ENCODE measurements at regions not wholly inside any gene's neighbourhood (a gene's known extent, or its start where the extent isn't known, plus 50 kb on each side); places are given as distances from the start of the nearest gene placed in this dataset.
"Not testable (repeated sequence)": the region's sequence is repeated elsewhere in the genome, so short reads cannot be mapped to it uniquely, and the experiment has no call there.

GRCh38 chr3:3951071-3951470, 151.8 kb downstream of the LRRN1 start:
- Histone ChIP-seq H3K27me3 (ENCODE audit: control insufficient read depth in 4 of 4, insufficient read depth in 4 of 4, low read length in 3 of 4) (no peaks in the 10 kb centered on the region), H3K36me3 (ENCODE audit: control insufficient read depth in 4 of 4, insufficient read depth in 3 of 4, low read depth in 1 of 4, low read length in 3 of 4) (no peaks in the 10 kb centered on the region), H3K9ac (ENCODE audit: low read depth in 1 of 2, low read length in 2 of 2) (no peak overlapping the region), H3K9me3 (ENCODE audit: control insufficient read depth in 4 of 4, low read length in 3 of 4) (no peaks in the 10 kb centered on the region), H3K4me3 (ENCODE audit: low read depth in 1 of 3, low read length in 3 of 3) (no peak overlapping the region), H3K27ac (ENCODE audit: low read depth in 1 of 2, low read length in 2 of 2) (no peak overlapping the region), H3K4me1 (ENCODE audit: control insufficient read depth in 4 of 4, insufficient read depth in 4 of 4, low read length in 3 of 4) (no peaks in the 10 kb centered on the region)
- TF ChIP-seq FOXA1 (IDR thresholded peaks at IDR 0.05) (no peak), JUND (IDR thresholded peaks at IDR 0.05) (no peak), YY1 (IDR thresholded peaks at IDR 0.05) (no peak)
- 71% methylated on average over 1 of the region's 1 CpG for WGBS
- no peak for DNase-seq (ENCODE audit: low spot score)

- Histone ChIP-seq H3K4me3 (ENCODE audit: low read depth in 1 of 3, low read length in 3 of 3) (no peak overlapping the region), H3K27ac (ENCODE audit: low read depth in 1 of 2, low read length in 2 of 2) (no peak overlapping the region), H3K9me3 (ENCODE audit: control insufficient read depth in 4 of 4, low read length in 3 of 4) (no peaks in the 10 kb centered on the region), H3K4me1 (ENCODE audit: control insufficient read depth in 4 of 4, insufficient read depth in 4 of 4, low read length in 3 of 4) (no peaks in the 10 kb centered on the region), H3K9ac (ENCODE audit: low read depth in 1 of 2, low read length in 2 of 2) (no peak overlapping the region), H3K27me3 (ENCODE audit: control insufficient read depth in 4 of 4, insufficient read depth in 4 of 4, low read length in 3 of 4) (no peaks in the 10 kb centered on the region), H3K36me3 (ENCODE audit: control insufficient read depth in 4 of 4, insufficient read depth in 3 of 4, low read depth in 1 of 4, low read length in 3 of 4) (no peaks in the 10 kb centered on the region)
- WGBS: 86% methylated on average over 7 of the region's 7 CpGs
- no peak for TF ChIP-seq FOXA1 (IDR thresholded peaks at IDR 0.05)
- TF ChIP-seq MAX (IDR thresholded peaks at IDR 0.05): no peak
- TF ChIP-seq GABPA (IDR thresholded peaks at IDR 0.05 in 1 of 2, conservative IDR thresholded peaks at IDR 0.05 in 1 of 2): no peak
- TF ChIP-seq HNF4G (IDR thresholded peaks at IDR 0.05): no peak
- no peak for TF ChIP-seq HNF4A (conservative IDR thresholded peaks at IDR 0.05)
- TF ChIP-seq EGR1 (IDR thresholded peaks at IDR 0.05; ENCODE audit: low read depth in 2 of 2): no peak
- no peak for TF ChIP-seq SP1 (IDR thresholded peaks at IDR 0.05)
- TF ChIP-seq RXRA (IDR thresholded peaks at IDR 0.05): no peak
- TF ChIP-seq TAF1 (conservative IDR thresholded peaks at IDR 0.05): no peak
- no peak for TF ChIP-seq FOXA2 (IDR thresholded peaks at IDR 0.05)
- no peak for TF ChIP-seq NR2F2 (IDR thresholded peaks at IDR 0.05)
- no peak for TF ChIP-seq RAD21 (IDR thresholded peaks at IDR 0.05)
- TF ChIP-seq JUND (IDR thresholded peaks at IDR 0.05): no peak
- no peak for TF ChIP-seq ATF3 (IDR thresholded peaks at IDR 0.05)
- TF ChIP-seq CTCF (IDR thresholded peaks at IDR 0.05; ENCODE audit: low read depth, low read length, missing input control): no peak
- TF ChIP-seq ZBTB33 (IDR thresholded peaks at IDR 0.05): no peak
- TF ChIP-seq REST (IDR thresholded peaks at IDR 0.05): no peak
- no peak for DNase-seq (ENCODE audit: low spot score)
Measured at GRCh38 chr3:3951501-3951900, 152.3 kb downstream of the LRRN1 start.

GRCh38 chr3:3962867-3963266, 163.6 kb downstream of the LRRN1 start:
- H3K9me3 ChIP-seq (ENCODE audit: control insufficient read depth in 4 of 4, low read length in 3 of 4); H3K27ac ChIP-seq (ENCODE audit: low read depth in 1 of 2, low read length in 2 of 2); H3K9ac ChIP-seq (ENCODE audit: low read depth in 1 of 2, low read length in 2 of 2); DNase-seq (ENCODE audit: low spot score); H3K36me3 ChIP-seq (ENCODE audit: control insufficient read depth in 4 of 4, insufficient read depth in 3 of 4, low read depth in 1 of 4, low read length in 3 of 4); H3K4me3 ChIP-seq (ENCODE audit: low read depth in 1 of 3, low read length in 3 of 3); H3K4me1 ChIP-seq (ENCODE audit: control insufficient read depth in 4 of 4, insufficient read depth in 4 of 4, low read length in 3 of 4); H3K27me3 ChIP-seq (ENCODE audit: control insufficient read depth in 4 of 4, insufficient read depth in 4 of 4, low read length in 3 of 4): not testable (repeated sequence)
- 81% methylated on average over 6 of the region's 14 CpGs for WGBS
